ENCODE measurements at regions not wholly inside any gene's neighbourhood (a gene's known extent, or its start where the extent isn't known, plus 50 kb on each side); places are given as distances from the start of the nearest gene placed in this dataset.

GRCh38 chr2:221204699-221205098 lies 367.4 kb downstream of the EPHA4 start:
- TF ChIP-seq CTCF (conservative IDR thresholded peaks at IDR 0.05; ENCODE audit: low read length) (no peak), EZH2phosphoT487 (IDR thresholded peaks at IDR 0.05; ENCODE audit: borderline replicate concordance) (no peak)

Data from Loucy (cell line).